MM.1S (cell line): ENCODE measurements at regions not wholly inside any gene's neighbourhood (a gene's known extent, or its start where the extent isn't known, plus 50 kb on each side); places are given as distances from the start of the nearest gene placed in this dataset.

Source experiments
- CTCF ChIP-seq: fragments of 300-600 bp; sonication (generic); IDR thresholded peaks from 2 replicates; pipeline ENCODE4 v1.5.1; 2016; ENCODE audit warnings: antibody characterized with exemption, low read length, mixed read lengths
- EZH2 ChIP-seq: fragments of 300-600 bp; sonication (generic); optimal IDR thresholded peaks from 2 replicates; pipeline ENCODE3; 2017; ENCODE audit warnings: low read depth, mild to moderate bottlenecking, antibody characterized with exemption, low read length, mixed read lengths

DNA sequence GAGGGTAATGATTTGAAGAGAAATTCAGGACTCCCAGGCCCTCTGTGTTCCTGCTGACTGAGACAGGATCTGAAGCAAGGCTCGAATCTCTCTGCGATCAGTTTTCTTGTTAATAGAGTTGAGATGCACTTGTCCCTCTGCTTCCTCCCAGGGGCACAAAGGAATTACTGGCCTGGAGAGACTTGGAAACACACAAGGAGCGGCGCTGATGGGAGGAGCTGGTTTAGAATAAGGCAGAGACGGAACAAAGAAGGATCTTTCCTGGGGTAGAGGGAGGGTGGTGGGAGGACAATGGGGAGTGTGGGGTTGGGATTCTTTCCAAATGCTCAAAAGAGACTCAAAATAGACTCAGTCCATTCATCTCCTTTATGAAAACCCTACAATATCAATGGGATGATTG lies 719.1 kb downstream of the UQCRFS1 start:
- TF ChIP-seq CTCF (no peak), EZH2 (no peak)
